HepG2 (cell line): ENCODE measurements at regions not wholly inside any gene's neighbourhood (a gene's known extent, or its start where the extent isn't known, plus 50 kb on each side); places are given as distances from the start of the nearest gene placed in this dataset.

ENCODE experiments used
- NR2F1 ChIP-seq, 2 experiments: fragments of 450-650 bp in 1 of 2; formaldehyde crosslinking in 1 of 2; IDR thresholded peaks; 2 replicates each; pipeline versions ENCODE4 v1.5.0 to v1.6.1; 2016 to 2020; ENCODE audit warnings: mild to moderate bottlenecking in 1 of 2, missing compliant biosample characterization in 1 of 2, missing genetic modification reagents in 1 of 2, moderate library complexity in 1 of 2
- ZNF3 ChIP-seq: IDR thresholded peaks from 2 replicates; pipeline ENCODE4 v1.7.0; 2017; ENCODE audit warnings: inconsistent platforms
- ZNF329 ChIP-seq: sonication (generic); formaldehyde crosslinking; IDR thresholded peaks from 2 replicates; pipeline ENCODE4 v1.9.0; 2021; ENCODE audit warnings: low read depth, mild to moderate bottlenecking, missing genetic modification reagents
- ZNF335 ChIP-seq: sonication (generic); formaldehyde crosslinking; IDR thresholded peaks from 2 replicates; pipeline ENCODE4 v1.4.0; 2020; ENCODE audit warnings: missing genetic modification reagents
- ZNF766 ChIP-seq: sonication (generic); formaldehyde crosslinking; IDR thresholded peaks from 2 replicates; pipeline ENCODE4 v1.5.0; 2020; ENCODE audit warnings: missing genetic modification reagents, borderline replicate concordance
- ZSCAN20 ChIP-seq: sonication (generic); formaldehyde crosslinking; IDR thresholded peaks from 2 replicates; pipeline ENCODE4 v1.4.0; 2020; ENCODE audit warnings: missing genetic modification reagents, mild to moderate bottlenecking, borderline replicate concordance
- ZSCAN9 ChIP-seq: IDR thresholded peaks from 2 replicates; pipeline ENCODE4 v1.6.1; 2016; ENCODE audit warnings: borderline replicate concordance
- ZZZ3 ChIP-seq: sonication (generic); formaldehyde crosslinking; IDR thresholded peaks from 2 replicates; pipeline ENCODE4 v1.4.0; 2020; ENCODE audit warnings: missing genetic modification reagents, mild to moderate bottlenecking, borderline replicate concordance
- TF ChIP-seq, protein P1 (sequence below), 2 experiments: sonication (generic) in 1 of 2; formaldehyde crosslinking in 1 of 2; IDR thresholded peaks; 2 replicates each; pipeline versions ENCODE4 v1.6.1 to v1.9.0; 2014 to 2022; ENCODE audit warnings: antibody characterized with exemption in 1 of 2, borderline replicate concordance in 1 of 2, inconsistent platforms in 1 of 2, low read depth in 1 of 2, missing genetic modification reagents in 1 of 2
- TF ChIP-seq, protein P2 (sequence below): sonication (generic); formaldehyde crosslinking; IDR thresholded peaks from 2 replicates; pipeline ENCODE4 v1.4.0; 2020; ENCODE audit warnings: low read depth, missing genetic modification reagents
- TF ChIP-seq, protein P3 (sequence below): sonication (generic); formaldehyde crosslinking; IDR thresholded peaks from 2 replicates; pipeline ENCODE4 v1.5.0; 2020; ENCODE audit warnings: mild to moderate bottlenecking, missing genetic modification reagents
- TF ChIP-seq, protein P4 (sequence below): sonication (generic); formaldehyde crosslinking; IDR thresholded peaks from 2 replicates; pipeline ENCODE4 v1.5.0; 2020; ENCODE audit warnings: mild to moderate bottlenecking, missing genetic modification reagents, borderline replicate concordance

DNA sequence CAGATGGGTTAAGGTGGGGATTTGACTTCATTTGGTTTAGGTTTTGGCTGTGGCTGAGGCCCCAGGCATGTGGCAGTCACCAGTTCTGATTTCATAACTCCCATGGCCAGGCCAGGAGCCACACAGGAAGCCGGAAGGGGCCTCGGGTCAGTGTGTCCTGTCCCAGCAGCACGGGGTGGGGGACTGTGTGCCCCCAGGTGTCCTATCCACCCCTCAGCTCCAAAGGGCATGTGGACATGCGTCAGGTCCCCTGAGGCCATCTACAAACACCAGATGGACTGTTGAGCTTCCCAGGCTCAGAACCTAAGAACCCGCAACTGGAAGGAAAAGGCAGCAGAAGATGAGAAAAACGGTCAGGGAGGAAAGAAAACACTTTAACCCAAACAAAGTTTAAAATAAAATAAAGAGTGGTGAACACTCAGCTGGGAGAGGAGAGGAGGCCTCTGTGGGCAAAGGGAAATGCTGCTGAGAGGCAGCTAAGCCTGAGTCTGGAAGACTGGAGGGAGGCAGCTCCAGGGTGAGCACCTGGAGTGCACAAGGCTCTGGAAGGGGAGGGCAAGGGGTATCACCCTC is 260.8 kb downstream of the AUH start (continued):
- TF ChIP-seq, protein P1, sequence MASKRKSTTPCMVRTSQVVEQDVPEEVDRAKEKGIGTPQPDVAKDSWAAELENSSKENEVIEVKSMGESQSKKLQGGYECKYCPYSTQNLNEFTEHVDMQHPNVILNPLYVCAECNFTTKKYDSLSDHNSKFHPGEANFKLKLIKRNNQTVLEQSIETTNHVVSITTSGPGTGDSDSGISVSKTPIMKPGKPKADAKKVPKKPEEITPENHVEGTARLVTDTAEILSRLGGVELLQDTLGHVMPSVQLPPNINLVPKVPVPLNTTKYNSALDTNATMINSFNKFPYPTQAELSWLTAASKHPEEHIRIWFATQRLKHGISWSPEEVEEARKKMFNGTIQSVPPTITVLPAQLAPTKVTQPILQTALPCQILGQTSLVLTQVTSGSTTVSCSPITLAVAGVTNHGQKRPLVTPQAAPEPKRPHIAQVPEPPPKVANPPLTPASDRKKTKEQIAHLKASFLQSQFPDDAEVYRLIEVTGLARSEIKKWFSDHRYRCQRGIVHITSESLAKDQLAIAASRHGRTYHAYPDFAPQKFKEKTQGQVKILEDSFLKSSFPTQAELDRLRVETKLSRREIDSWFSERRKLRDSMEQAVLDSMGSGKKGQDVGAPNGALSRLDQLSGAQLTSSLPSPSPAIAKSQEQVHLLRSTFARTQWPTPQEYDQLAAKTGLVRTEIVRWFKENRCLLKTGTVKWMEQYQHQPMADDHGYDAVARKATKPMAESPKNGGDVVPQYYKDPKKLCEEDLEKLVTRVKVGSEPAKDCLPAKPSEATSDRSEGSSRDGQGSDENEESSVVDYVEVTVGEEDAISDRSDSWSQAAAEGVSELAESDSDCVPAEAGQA (IDR thresholded peaks at IDR 0.05; ENCODE audit: low read depth), result peak; percentile 54; the same call in 1 of the 2 replicates
- TF ChIP-seq, protein P1 (CRISPR knock-in tag; IDR thresholded peaks at IDR 0.05; ENCODE audit: borderline replicate concordance), result no peak
- peak in 1 of 2 experiments; percentile 64; a peak in 2 of 4 replicates for TF ChIP-seq NR2F1 (CRISPR knock-in tag; IDR thresholded peaks at IDR 0.05)
- TF ChIP-seq ZNF3, result no peak
- TF ChIP-seq, protein P2, sequence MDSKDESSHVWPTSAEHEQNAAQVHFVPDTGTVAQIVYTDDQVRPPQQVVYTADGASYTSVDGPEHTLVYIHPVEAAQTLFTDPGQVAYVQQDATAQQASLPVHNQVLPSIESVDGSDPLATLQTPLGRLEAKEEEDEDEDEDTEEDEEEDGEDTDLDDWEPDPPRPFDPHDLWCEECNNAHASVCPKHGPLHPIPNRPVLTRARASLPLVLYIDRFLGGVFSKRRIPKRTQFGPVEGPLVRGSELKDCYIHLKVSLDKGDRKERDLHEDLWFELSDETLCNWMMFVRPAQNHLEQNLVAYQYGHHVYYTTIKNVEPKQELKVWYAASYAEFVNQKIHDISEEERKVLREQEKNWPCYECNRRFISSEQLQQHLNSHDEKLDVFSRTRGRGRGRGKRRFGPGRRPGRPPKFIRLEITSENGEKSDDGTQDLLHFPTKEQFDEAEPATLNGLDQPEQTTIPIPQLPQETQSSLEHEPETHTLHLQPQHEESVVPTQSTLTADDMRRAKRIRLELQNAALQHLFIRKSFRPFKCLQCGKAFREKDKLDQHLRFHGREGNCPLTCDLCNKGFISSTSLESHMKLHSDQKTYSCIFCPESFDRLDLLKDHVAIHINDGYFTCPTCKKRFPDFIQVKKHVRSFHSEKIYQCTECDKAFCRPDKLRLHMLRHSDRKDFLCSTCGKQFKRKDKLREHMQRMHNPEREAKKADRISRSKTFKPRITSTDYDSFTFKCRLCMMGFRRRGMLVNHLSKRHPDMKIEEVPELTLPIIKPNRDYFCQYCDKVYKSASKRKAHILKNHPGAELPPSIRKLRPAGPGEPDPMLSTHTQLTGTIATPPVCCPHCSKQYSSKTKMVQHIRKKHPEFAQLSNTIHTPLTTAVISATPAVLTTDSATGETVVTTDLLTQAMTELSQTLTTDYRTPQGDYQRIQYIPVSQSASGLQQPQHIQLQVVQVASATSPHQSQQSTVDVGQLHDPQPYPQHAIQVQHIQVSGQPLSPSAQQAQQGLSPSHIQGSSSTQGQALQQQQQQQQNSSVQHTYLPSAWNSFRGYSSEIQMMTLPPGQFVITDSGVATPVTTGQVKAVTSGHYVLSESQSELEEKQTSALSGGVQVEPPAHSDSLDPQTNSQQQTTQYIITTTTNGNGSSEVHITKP (CRISPR knock-in tag), result 0 out of 2 replicates have a peak, but pooled peaks have one; percentile 61
- no peak for TF ChIP-seq ZNF335 (CRISPR knock-in tag)
- TF ChIP-seq ZSCAN9 (CRISPR knock-in tag), result peak; percentile 64; the same call in 1 of the 2 replicates
- no peak for TF ChIP-seq ZZZ3 (CRISPR knock-in tag)
- 0 out of 2 replicates have a peak, but pooled peaks have one; percentile 94 for TF ChIP-seq ZNF766 (CRISPR knock-in tag)
- TF ChIP-seq, protein P3, sequence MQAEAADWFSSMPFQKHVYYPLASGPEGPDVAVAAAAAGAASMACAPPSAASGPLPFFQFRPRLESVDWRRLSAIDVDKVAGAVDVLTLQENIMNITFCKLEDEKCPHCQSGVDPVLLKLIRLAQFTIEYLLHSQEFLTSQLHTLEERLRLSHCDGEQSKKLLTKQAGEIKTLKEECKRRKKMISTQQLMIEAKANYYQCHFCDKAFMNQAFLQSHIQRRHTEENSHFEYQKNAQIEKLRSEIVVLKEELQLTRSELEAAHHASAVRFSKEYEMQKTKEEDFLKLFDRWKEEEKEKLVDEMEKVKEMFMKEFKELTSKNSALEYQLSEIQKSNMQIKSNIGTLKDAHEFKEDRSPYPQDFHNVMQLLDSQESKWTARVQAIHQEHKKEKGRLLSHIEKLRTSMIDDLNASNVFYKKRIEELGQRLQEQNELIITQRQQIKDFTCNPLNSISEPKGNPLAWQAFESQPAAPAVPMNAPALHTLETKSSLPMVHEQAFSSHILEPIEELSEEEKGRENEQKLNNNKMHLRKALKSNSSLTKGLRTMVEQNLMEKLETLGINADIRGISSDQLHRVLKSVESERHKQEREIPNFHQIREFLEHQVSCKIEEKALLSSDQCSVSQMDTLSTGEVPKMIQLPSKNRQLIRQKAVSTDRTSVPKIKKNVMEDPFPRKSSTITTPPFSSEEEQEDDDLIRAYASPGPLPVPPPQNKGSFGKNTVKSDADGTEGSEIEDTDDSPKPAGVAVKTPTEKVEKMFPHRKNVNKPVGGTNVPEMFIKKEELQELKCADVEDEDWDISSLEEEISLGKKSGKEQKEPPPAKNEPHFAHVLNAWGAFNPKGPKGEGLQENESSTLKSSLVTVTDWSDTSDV, result no peak
- TF ChIP-seq, protein P4, sequence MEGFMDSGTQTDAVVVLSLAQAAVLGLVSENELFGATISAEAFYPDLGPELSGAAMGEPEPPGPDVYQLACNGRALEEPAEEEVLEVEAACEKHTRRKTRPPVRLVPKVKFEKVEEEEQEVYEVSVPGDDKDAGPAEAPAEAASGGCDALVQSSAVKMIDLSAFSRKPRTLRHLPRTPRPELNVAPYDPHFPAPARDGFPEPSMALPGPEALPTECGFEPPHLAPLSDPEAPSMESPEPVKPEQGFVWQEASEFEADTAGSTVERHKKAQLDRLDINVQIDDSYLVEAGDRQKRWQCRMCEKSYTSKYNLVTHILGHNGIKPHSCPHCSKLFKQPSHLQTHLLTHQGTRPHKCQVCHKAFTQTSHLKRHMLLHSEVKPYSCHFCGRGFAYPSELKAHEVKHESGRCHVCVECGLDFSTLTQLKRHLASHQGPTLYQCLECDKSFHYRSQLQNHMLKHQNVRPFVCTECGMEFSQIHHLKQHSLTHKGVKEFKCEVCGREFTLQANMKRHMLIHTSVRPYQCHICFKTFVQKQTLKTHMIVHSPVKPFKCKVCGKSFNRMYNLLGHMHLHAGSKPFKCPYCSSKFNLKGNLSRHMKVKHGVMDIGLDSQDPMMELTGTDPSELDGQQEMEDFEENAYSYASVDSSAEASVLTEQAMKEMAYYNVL (CRISPR knock-in tag), result peak; percentile 92; the same call in 1 of the 2 replicates
- TF ChIP-seq ZSCAN20 (CRISPR knock-in tag), result peak; percentile 73; the same call in 1 of the 2 replicates
- no peak; the same call in 1 of the 2 replicates for TF ChIP-seq ZNF329 (CRISPR knock-in tag)
